Endothelial cell of umbilical vein (primary cell): ENCODE measurements at regions not wholly inside any gene's neighbourhood (a gene's known extent, or its start where the extent isn't known, plus 50 kb on each side); places are given as distances from the start of the nearest gene placed in this dataset.

Source experiments
- BruUV-seq: library from RNA; stranded (reverse); fragments of 400-500 nt; replicated peaks from 2 replicates; lab custom pipeline; 2021; lab: Mats Ljungman, UMichigan
- CTCF ChIA-PET: fragments of 300-600, 350-600 bp; sonication (Branson Sonifier 250); formaldehyde crosslinking; loops from one replicate; lab custom pipeline; 2021; ENCODE audit warnings: antibody characterized with exemption, inconsistent platforms; lab: Charles Lee
- POLR2A ChIA-PET: fragments of 300-600, 350-600 bp; sonication (Branson Sonifier 250); formaldehyde crosslinking; loops from one replicate; lab custom pipeline; 2021; ENCODE audit warnings: antibody characterized with exemption, inconsistent platforms; lab: Charles Lee
- DNase-seq: peaks from one replicate; pipeline ENCODE4 v3.0.0-alpha.2; 2011; ENCODE audit warnings: low read depth, low spot score
- FAIRE-seq: peaks from 2 replicates; lab custom pipeline; 2011; peaks lifted over from hg19 to GRCh38; lab: Jason Lieb, UNC
- H2AFZ ChIP-seq: 2 replicates; pipeline ENCODE4 v1.6.0; 2012; ENCODE audit warnings: low read depth, low read length, control low read depth, inconsistent platforms
- H3K27ac ChIP-seq: 2 replicates; pipeline ENCODE4 v1.5.1; 2011; ENCODE audit warnings: low read depth, mild to moderate bottlenecking, control low read depth, low read length, moderate library complexity; ENCODE audit not compliant: insufficient read depth
- H3K27me3 ChIP-seq, 2 experiments: 2 replicates each; pipeline versions ENCODE4 v1.6.0 to v1.6.1; 2011; ENCODE audit warnings: low read length in 2 of 2, mixed read lengths in 1 of 2; ENCODE audit not compliant: control insufficient read depth in 2 of 2, insufficient read depth in 2 of 2
- H3K36me3 ChIP-seq, 2 experiments: 2 replicates in 1 of 2; 3 replicates in 1 of 2; pipeline ENCODE4 v1.5.1; 2011; ENCODE audit warnings: low read length in 2 of 2, mild to moderate bottlenecking in 1 of 2, moderate library complexity in 1 of 2; ENCODE audit not compliant: control insufficient read depth in 2 of 2, insufficient read depth in 2 of 2; ENCODE audit errors: extremely low read depth in 1 of 2
- H3K4me1 ChIP-seq: 3 replicates; pipeline ENCODE4 v1.5.1; 2011; ENCODE audit warnings: mild to moderate bottlenecking, low read length; ENCODE audit not compliant: control insufficient read depth, insufficient read depth; ENCODE audit errors: extremely low read depth
- H3K4me2 ChIP-seq: 2 replicates; pipeline ENCODE4 v1.6.1; 2011; ENCODE audit warnings: low read length, control low read depth, mixed read lengths; ENCODE audit not compliant: insufficient read depth
- H3K4me3 ChIP-seq, 3 experiments: fragments of 200-600 bp in 1 of 3; sonication (generic), shearing (Covaris generic) in 1 of 3; replicated peaks in 1 of 3; 2 replicates each; pipeline ENCODE4 v1.5.1; 2011 to 2016; ENCODE audit warnings: control low read depth in 3 of 3, low read length in 3 of 3, mild to moderate bottlenecking in 2 of 3, inconsistent platforms in 1 of 3, low read depth in 1 of 3, moderate library complexity in 1 of 3; ENCODE audit not compliant: insufficient read depth in 1 of 3
- H3K79me2 ChIP-seq: 2 replicates; pipeline ENCODE4 v1.6.0; 2012; ENCODE audit warnings: low read length, inconsistent platforms; ENCODE audit not compliant: control insufficient read depth, insufficient read depth
- H3K9ac ChIP-seq: replicated peaks from 2 replicates; pipeline ENCODE3; 2011; ENCODE audit warnings: low read length, control low read depth; ENCODE audit not compliant: insufficient read depth; ENCODE audit errors: extremely low read depth
- H3K9me1 ChIP-seq: replicated peaks from 3 replicates; pipeline ENCODE4 v1.6.0; 2011; ENCODE audit warnings: mild to moderate bottlenecking, low read length; ENCODE audit not compliant: control insufficient read depth, insufficient read depth; ENCODE audit errors: extremely low read depth
- H3K9me3 ChIP-seq: replicated peaks from 2 replicates; pipeline ENCODE4 v1.5.1; 2012; ENCODE audit warnings: low read length, inconsistent platforms; ENCODE audit not compliant: control insufficient read depth, insufficient read depth
- H4K20me1 ChIP-seq: replicated peaks from 2 replicates; pipeline ENCODE3; 2011; ENCODE audit warnings: mild to moderate bottlenecking, low read length; ENCODE audit not compliant: control insufficient read depth, insufficient read depth; ENCODE audit errors: extremely low read depth
- CTCF ChIP-seq, 2 donors: IDR thresholded peaks; 1 replicate in 1 of 2; 2 replicates in 1 of 2; pipeline ENCODE4 v1.5.1; 2011; ENCODE audit warnings: low read length in 2 of 2, mild to moderate bottlenecking in 2 of 2, moderate library complexity in 2 of 2, control low read depth in 1 of 2, inconsistent platforms in 1 of 2, low read depth in 1 of 2; ENCODE audit not compliant: insufficient read depth in 1 of 2; ENCODE audit errors: extremely low read depth in 1 of 2
- EZH2 ChIP-seq: IDR thresholded peaks from 2 replicates; pipeline ENCODE4 v1.6.1; 2012; ENCODE audit warnings: borderline replicate concordance, low read depth, mild to moderate bottlenecking, moderate library complexity, low read length, inconsistent platforms; ENCODE audit not compliant: severe bottlenecking
- FOS ChIP-seq: IDR thresholded peaks from 2 replicates; pipeline ENCODE4 v1.6.1; 2011; ENCODE audit warnings: mild to moderate bottlenecking, low read length, moderate library complexity, borderline replicate concordance; ENCODE audit not compliant: insufficient read depth
- GATA2 ChIP-seq: IDR thresholded peaks from 2 replicates; pipeline ENCODE4 v1.7.0; 2011; ENCODE audit warnings: low read depth, mild to moderate bottlenecking, moderate library complexity, mixed read lengths, low read length; ENCODE audit not compliant: insufficient read length, insufficient read depth
- JUN ChIP-seq: IDR thresholded peaks from 2 replicates; pipeline ENCODE4 v1.6.1; 2011; ENCODE audit warnings: borderline replicate concordance, low read depth; ENCODE audit not compliant: insufficient read length, insufficient read depth
- MAX ChIP-seq: IDR thresholded peaks from 2 replicates; pipeline ENCODE4 v1.6.1; 2011; ENCODE audit not compliant: insufficient read depth, insufficient read length
- MYC ChIP-seq: IDR thresholded peaks from one replicate; pipeline ENCODE4 v1.6.1; 2011; ENCODE audit warnings: mild to moderate bottlenecking, low read depth, low read length
- POLR2A ChIP-seq: IDR thresholded peaks from 2 replicates; pipeline ENCODE4 v1.6.1; 2012; ENCODE audit warnings: low read depth, mild to moderate bottlenecking, control low read depth, low read length
- POLR2AphosphoS5 ChIP-seq: IDR thresholded peaks from 2 replicates; pipeline ENCODE4 v1.6.1; 2012; ENCODE audit warnings: low read depth, mild to moderate bottlenecking, control low read depth, low read length, moderate library complexity; ENCODE audit not compliant: insufficient read depth
- dilution Hi-C: fragments of 300-500 bp; cut with MboI; formaldehyde crosslinking; loops from one replicate; pipeline ENCODE4 v1.15.0; 2019; ENCODE audit warnings: low sequenced_read_pairs; ENCODE audit not compliant: extremely low pct_ligation_motif_present
- intact Hi-C: fragments of 100-400 bp; cut with micrococcal nuclease; formaldehyde crosslinking; loops from one replicate; pipeline ENCODE4 v1.10.0; 2022

- Histone ChIP-seq H3K79me2 (no peaks in the 10 kb centered on the region), H4K20me1 (no peaks in the 10 kb centered on the region), H3K4me1 (no peaks in the 10 kb centered on the region), H2AFZ (no peak overlapping the region), H3K9me3 (no peaks in the 10 kb centered on the region), H3K27me3 (peaks cover 0 to 12% of the 10 kb centered on the region in 2 experiments), H3K4me3 (no peak overlapping the region), H3K36me3 (no peaks in the 10 kb centered on the region), H3K9ac (no peak overlapping the region), H3K4me2 (no peak overlapping the region), H3K27ac (no peak overlapping the region), H3K9me1 (no peaks in the 10 kb centered on the region)
- DNase-seq: no peak
- dilution Hi-C loops (no loop called here), intact Hi-C loops (loop anchor here (5.0 kb wide), 1 partner anchor 357 kb away; no protein-coding TSS in a partner anchor)
- no TSS peak for BruUV-seq
- CTCF ChIA-PET: interaction anchor here (2.1 to 2.9 kb wide), 2 partner anchors 906 to 939 kb away, joined by 6 to 12 read pairs; no protein-coding TSS in a partner anchor
- FAIRE-seq: no peak
- TF ChIP-seq JUN: no peak
- TF ChIP-seq POLR2AphosphoS5: no peak
- no peak for TF ChIP-seq FOS
- TF ChIP-seq MYC: no peak
- TF ChIP-seq EZH2: no peak
- POLR2A ChIA-PET: no interaction called here
Observed at GRCh38 chr5:87784879-87785495, 372.3 kb upstream of the CCNH start.

GRCh38 chr5:87784311-87784710 lies 371.6 kb upstream of the CCNH start:
- no TSS peak for BruUV-seq
- no peak overlapping the region for H3K9ac ChIP-seq
- FAIRE-seq: no peak
- no peaks in the 10 kb centered on the region for H3K36me3 ChIP-seq
- H3K9me3 ChIP-seq: no peaks in the 10 kb centered on the region
- no peak overlapping the region for H3K4me2 ChIP-seq
- H3K4me3 ChIP-seq: no peak overlapping the region
- peaks cover 0 to 12% of the 10 kb centered on the region in 2 experiments for H3K27me3 ChIP-seq
- no peak overlapping the region for H2AFZ ChIP-seq
- H4K20me1 ChIP-seq: no peaks in the 10 kb centered on the region
- no peaks in the 10 kb centered on the region for H3K4me1 ChIP-seq
- no peaks in the 10 kb centered on the region for H3K79me2 ChIP-seq
- ChIA-PET CTCF (interaction anchor here (8.3 kb wide), 2 partner anchors 906 to 940 kb away, joined by 255 to 398 read pairs; no protein-coding TSS in a partner anchor), POLR2A (no interaction called here)
- intact Hi-C loops: loop anchor here (5.0 kb wide), 1 partner anchor 358 kb away; no protein-coding TSS in a partner anchor
- dilution Hi-C loops: no loop called here
- no peaks in the 10 kb centered on the region for H3K9me1 ChIP-seq
- no peak for DNase-seq
- no peak overlapping the region for H3K27ac ChIP-seq
- TF ChIP-seq CTCF (IDR thresholded peaks at IDR 0.05; ENCODE audit: extremely low read depth in 1 of 2, insufficient read depth in 1 of 2, low read depth in 1 of 2, low read length in 2 of 2) (no peak), JUN (no peak), POLR2AphosphoS5 (no peak), MAX (no peak), EZH2 (no peak), MYC (no peak), GATA2 (no peak), FOS (no peak), POLR2A (no peak)
